ENCODE measurements at regions not wholly inside any gene's neighbourhood (a gene's known extent, or its start where the extent isn't known, plus 50 kb on each side); places are given as distances from the start of the nearest gene placed in this dataset.

GRCh38 chr1:34415140-34415539 lies 238.4 kb downstream of the C1orf94 start:
- H3K4me1 ChIP-seq (ENCODE audit: control insufficient read depth in 1 of 2, insufficient read depth in 2 of 2, low read length in 2 of 2), result no peaks in the 10 kb centered on the region
- no peaks in the 10 kb centered on the region for H3K36me3 ChIP-seq (ENCODE audit: control insufficient read depth in 1 of 2, insufficient read depth in 2 of 2, low read length in 2 of 2)
- no peaks in the 10 kb centered on the region for H3K27me3 ChIP-seq (ENCODE audit: low read depth, low read length)
- H3K9me3 ChIP-seq (ENCODE audit: control insufficient read depth in 1 of 2, low read length in 2 of 2), result no peaks in the 10 kb centered on the region
- H3K27ac ChIP-seq (ENCODE audit: low read length), result no peak overlapping the region
- no peak overlapping the region for H3K4me3 ChIP-seq (ENCODE audit: low read depth in 1 of 2, low read length in 2 of 2)

GRCh38 chr1:34418166-34418565 lies 241.5 kb downstream of the C1orf94 start:
- Histone ChIP-seq H3K27me3 (ENCODE audit: low read depth, low read length) (no peaks in the 10 kb centered on the region), H3K9me3 (ENCODE audit: control insufficient read depth in 1 of 2, low read length in 2 of 2) (no peaks in the 10 kb centered on the region), H3K27ac (ENCODE audit: low read length) (no peak overlapping the region), H3K4me3 (ENCODE audit: low read depth in 1 of 2, low read length in 2 of 2) (no peak overlapping the region), H3K36me3 (ENCODE audit: control insufficient read depth in 1 of 2, insufficient read depth in 2 of 2, low read length in 2 of 2) (no peaks in the 10 kb centered on the region), H3K4me1 (ENCODE audit: control insufficient read depth in 1 of 2, insufficient read depth in 2 of 2, low read length in 2 of 2) (no peaks in the 10 kb centered on the region)

- Histone ChIP-seq H3K4me1 (ENCODE audit: control insufficient read depth in 1 of 2, insufficient read depth in 2 of 2, low read length in 2 of 2) (no peaks in the 10 kb centered on the region), H3K9me3 (ENCODE audit: control insufficient read depth in 1 of 2, low read length in 2 of 2) (no peaks in the 10 kb centered on the region), H3K27ac (ENCODE audit: low read length) (no peak overlapping the region), H3K4me3 (ENCODE audit: low read depth in 1 of 2, low read length in 2 of 2) (no peak overlapping the region), H3K27me3 (ENCODE audit: low read depth, low read length) (no peaks in the 10 kb centered on the region), H3K36me3 (ENCODE audit: control insufficient read depth in 1 of 2, insufficient read depth in 2 of 2, low read length in 2 of 2) (no peaks in the 10 kb centered on the region)
Observed at GRCh38 chr1:34419663-34420136, 243.0 kb downstream of the C1orf94 start.

GRCh38 chr1:34425046-34425445 lies 248.3 kb downstream of the C1orf94 start:
- Histone ChIP-seq H3K9me3 (ENCODE audit: control insufficient read depth in 1 of 2, low read length in 2 of 2) (no peaks in the 10 kb centered on the region), H3K4me1 (ENCODE audit: control insufficient read depth in 1 of 2, insufficient read depth in 2 of 2, low read length in 2 of 2) (no peaks in the 10 kb centered on the region), H3K4me3 (ENCODE audit: low read depth in 1 of 2, low read length in 2 of 2) (no peak overlapping the region), H3K27ac (ENCODE audit: low read length) (no peak overlapping the region), H3K27me3 (ENCODE audit: low read depth, low read length) (no peaks in the 10 kb centered on the region), H3K36me3 (ENCODE audit: control insufficient read depth in 1 of 2, insufficient read depth in 2 of 2, low read length in 2 of 2) (no peaks in the 10 kb centered on the region)

GRCh38 chr1:34425785-34426184 lies 249.1 kb downstream of the C1orf94 start:
- Histone ChIP-seq H3K4me3 (ENCODE audit: low read depth in 1 of 2, low read length in 2 of 2) (no peak overlapping the region), H3K36me3 (ENCODE audit: control insufficient read depth in 1 of 2, insufficient read depth in 2 of 2, low read length in 2 of 2) (no peaks in the 10 kb centered on the region), H3K9me3 (ENCODE audit: control insufficient read depth in 1 of 2, low read length in 2 of 2) (no peaks in the 10 kb centered on the region), H3K4me1 (ENCODE audit: control insufficient read depth in 1 of 2, insufficient read depth in 2 of 2, low read length in 2 of 2) (no peaks in the 10 kb centered on the region), H3K27me3 (ENCODE audit: low read depth, low read length) (no peaks in the 10 kb centered on the region), H3K27ac (ENCODE audit: low read length) (no peak overlapping the region)

- Histone ChIP-seq H3K4me1 (ENCODE audit: control insufficient read depth in 1 of 2, insufficient read depth in 2 of 2, low read length in 2 of 2) (no peaks in the 10 kb centered on the region), H3K27ac (ENCODE audit: low read length) (no peak overlapping the region), H3K4me3 (ENCODE audit: low read depth in 1 of 2, low read length in 2 of 2) (no peak overlapping the region), H3K9me3 (ENCODE audit: control insufficient read depth in 1 of 2, low read length in 2 of 2) (no peaks in the 10 kb centered on the region), H3K27me3 (ENCODE audit: low read depth, low read length) (no peaks in the 10 kb centered on the region), H3K36me3 (ENCODE audit: control insufficient read depth in 1 of 2, insufficient read depth in 2 of 2, low read length in 2 of 2) (no peaks in the 10 kb centered on the region)
Observed at GRCh38 chr1:34426325-34426896, 249.7 kb downstream of the C1orf94 start.

GRCh38 chr1:34427170-34427569 lies 250.5 kb downstream of the C1orf94 start:
- Histone ChIP-seq H3K27me3 (ENCODE audit: low read depth, low read length) (no peaks in the 10 kb centered on the region), H3K4me3 (ENCODE audit: low read depth in 1 of 2, low read length in 2 of 2) (no peak overlapping the region), H3K4me1 (ENCODE audit: control insufficient read depth in 1 of 2, insufficient read depth in 2 of 2, low read length in 2 of 2) (no peaks in the 10 kb centered on the region), H3K36me3 (ENCODE audit: control insufficient read depth in 1 of 2, insufficient read depth in 2 of 2, low read length in 2 of 2) (no peaks in the 10 kb centered on the region), H3K9me3 (ENCODE audit: control insufficient read depth in 1 of 2, low read length in 2 of 2) (no peaks in the 10 kb centered on the region), H3K27ac (ENCODE audit: low read length) (no peak overlapping the region)

GRCh38 chr1:34433099-34433498 lies 256.4 kb downstream of the C1orf94 start:
- Histone ChIP-seq H3K27ac (ENCODE audit: low read length) (no peak overlapping the region), H3K4me1 (ENCODE audit: control insufficient read depth in 1 of 2, insufficient read depth in 2 of 2, low read length in 2 of 2) (no peaks in the 10 kb centered on the region), H3K27me3 (ENCODE audit: low read depth, low read length) (no peaks in the 10 kb centered on the region)

GRCh38 chr1:34436836-34437235 lies 260.1 kb downstream of the C1orf94 start:
- no peak overlapping the region for H3K4me3 ChIP-seq (ENCODE audit: low read depth in 1 of 2, low read length in 2 of 2)
- no peaks in the 10 kb centered on the region for H3K36me3 ChIP-seq (ENCODE audit: control insufficient read depth in 1 of 2, insufficient read depth in 2 of 2, low read length in 2 of 2)
- H3K4me1 ChIP-seq (ENCODE audit: control insufficient read depth in 1 of 2, insufficient read depth in 2 of 2, low read length in 2 of 2), result no peaks in the 10 kb centered on the region
- H3K27ac ChIP-seq (ENCODE audit: low read length), result no peak overlapping the region
- no peaks in the 10 kb centered on the region for H3K9me3 ChIP-seq (ENCODE audit: control insufficient read depth in 1 of 2, low read length in 2 of 2)
- H3K27me3 ChIP-seq (ENCODE audit: low read depth, low read length), result no peaks in the 10 kb centered on the region

More at GRCh38 chr1:34433099-34433498, 256.4 kb downstream of the C1orf94 start:
- Histone ChIP-seq H3K36me3 (ENCODE audit: control insufficient read depth in 1 of 2, insufficient read depth in 2 of 2, low read length in 2 of 2) (no peaks in the 10 kb centered on the region), H3K4me3 (ENCODE audit: low read depth in 1 of 2, low read length in 2 of 2) (no peak overlapping the region), H3K9me3 (ENCODE audit: control insufficient read depth in 1 of 2, low read length in 2 of 2) (no peaks in the 10 kb centered on the region)

- H3K4me3 ChIP-seq (ENCODE audit: low read depth in 1 of 2, low read length in 2 of 2), result peak overlapping the region in 1 of 2 donors; percentile 16
- no peaks in the 10 kb centered on the region for H3K9me3 ChIP-seq (ENCODE audit: control insufficient read depth in 1 of 2, low read length in 2 of 2)
- no peak overlapping the region for H3K27ac ChIP-seq (ENCODE audit: low read length)
- H3K4me1 ChIP-seq (ENCODE audit: control insufficient read depth in 1 of 2, insufficient read depth in 2 of 2, low read length in 2 of 2), result no peaks in the 10 kb centered on the region
- H3K36me3 ChIP-seq (ENCODE audit: control insufficient read depth in 1 of 2, insufficient read depth in 2 of 2, low read length in 2 of 2), result no peaks in the 10 kb centered on the region
- no peaks in the 10 kb centered on the region for H3K27me3 ChIP-seq (ENCODE audit: low read depth, low read length)
Observed at GRCh38 chr1:34441259-34442069, 264.8 kb downstream of the C1orf94 start.

GRCh38 chr1:34444516-34444915 lies 267.8 kb downstream of the C1orf94 start:
- H3K4me3 ChIP-seq (ENCODE audit: low read depth in 1 of 2, low read length in 2 of 2), result no peak overlapping the region
- no peaks in the 10 kb centered on the region for H3K27me3 ChIP-seq (ENCODE audit: low read depth, low read length)
- no peaks in the 10 kb centered on the region for H3K9me3 ChIP-seq (ENCODE audit: control insufficient read depth in 1 of 2, low read length in 2 of 2)
- H3K27ac ChIP-seq (ENCODE audit: low read length), result no peak overlapping the region
- no peaks in the 10 kb centered on the region for H3K4me1 ChIP-seq (ENCODE audit: control insufficient read depth in 1 of 2, insufficient read depth in 2 of 2, low read length in 2 of 2)
- no peaks in the 10 kb centered on the region for H3K36me3 ChIP-seq (ENCODE audit: control insufficient read depth in 1 of 2, insufficient read depth in 2 of 2, low read length in 2 of 2)
